SU-DHL-6 (cell line): ENCODE measurements at regions not wholly inside any gene's neighbourhood (a gene's known extent, or its start where the extent isn't known, plus 50 kb on each side); places are given as distances from the start of the nearest gene placed in this dataset.

ENCODE experiments used
- CTCF ChIP-seq: fragments of 200-600 bp; sonication (generic); IDR thresholded peaks from one replicate; pipeline ENCODE4 v1.5.1; 2017; ENCODE audit warnings: antibody characterized with exemption, mild to moderate bottlenecking, low read length, moderate library complexity; ENCODE audit not compliant: insufficient read depth, poor library complexity, severe bottlenecking
- EZH2phosphoT487 ChIP-seq: fragments of 200-600 bp; sonication (generic), shearing (Covaris generic); conservative IDR thresholded peaks from 2 replicates; pipeline ENCODE4 v1.6.1; 2018; ENCODE audit warnings: mild to moderate bottlenecking, antibody characterized with exemption, low read length, moderate library complexity, mixed read lengths

- TF ChIP-seq CTCF (no peak), EZH2phosphoT487 (no peak)
Measured at GRCh38 chr17:34156741-34157589, 98.1 kb upstream of the CCL2 start.
